ENCODE measurements at regions not wholly inside any gene's neighbourhood (a gene's known extent, or its start where the extent isn't known, plus 50 kb on each side); places are given as distances from the start of the nearest gene placed in this dataset.

DNA sequence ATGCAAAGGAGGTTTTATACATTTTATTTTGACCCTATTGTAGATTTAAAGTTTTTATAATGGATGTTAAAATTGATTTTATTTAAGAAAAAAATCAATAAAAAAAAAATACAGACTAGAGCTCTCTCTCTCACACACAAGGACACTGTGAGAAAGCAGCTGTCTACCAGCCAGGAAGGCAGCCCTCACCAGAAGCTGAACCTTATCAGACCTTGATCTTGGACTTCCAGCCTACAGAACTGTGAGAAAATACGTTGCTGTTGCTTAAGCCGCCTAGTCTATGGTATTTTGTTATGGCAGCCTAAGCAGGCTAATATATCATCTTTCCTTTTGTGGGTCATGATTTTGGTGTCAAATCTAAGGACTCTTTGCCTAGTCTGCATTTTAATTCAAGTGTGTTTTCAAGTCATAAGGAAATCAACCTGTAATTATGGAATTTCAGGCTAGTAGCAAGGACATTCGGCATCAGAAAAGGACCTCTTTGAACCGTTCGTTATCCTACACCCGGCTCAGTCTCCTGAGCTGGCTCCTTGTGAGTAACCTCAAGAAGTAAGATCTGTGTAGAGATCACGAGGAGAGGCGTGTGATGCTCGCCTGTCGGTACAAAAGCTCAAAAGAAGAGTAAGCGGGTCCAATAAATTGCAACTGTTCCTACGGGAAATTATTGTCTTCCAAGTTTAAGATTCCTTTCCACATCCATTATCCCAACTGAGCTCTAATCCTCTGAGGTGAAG lies 98.2 kb downstream of the PDCL3 start:
- no peak for DNase-seq

DNA sequence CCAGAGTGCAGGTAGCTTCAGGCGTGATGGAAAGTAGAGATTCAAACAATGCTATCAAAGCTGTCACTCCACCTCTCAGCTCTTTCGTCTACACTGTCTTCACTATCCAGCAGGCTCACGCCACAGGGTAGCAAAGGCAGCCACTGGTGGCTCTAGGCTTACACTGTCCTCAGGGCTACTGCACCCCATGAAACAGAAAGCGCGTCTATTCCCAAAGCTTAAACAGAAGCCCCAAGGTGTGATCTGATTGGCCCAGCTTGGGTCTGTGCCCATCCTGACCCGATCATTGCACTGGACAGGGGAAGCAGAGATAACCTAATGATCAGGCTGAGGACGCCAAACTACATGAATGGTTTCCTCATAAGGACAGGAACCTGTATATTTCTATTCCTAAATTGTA lies 100.1 kb downstream of the PDCL3 start:
- DNase-seq, result no peak

GRCh38 chr2:100664021-100664755 lies 101.4 kb downstream of the PDCL3 start:
- no peak for DNase-seq

GRCh38 chr2:100664756-100665101 lies 101.9 kb downstream of the PDCL3 start:
- no peak for DNase-seq

DNA sequence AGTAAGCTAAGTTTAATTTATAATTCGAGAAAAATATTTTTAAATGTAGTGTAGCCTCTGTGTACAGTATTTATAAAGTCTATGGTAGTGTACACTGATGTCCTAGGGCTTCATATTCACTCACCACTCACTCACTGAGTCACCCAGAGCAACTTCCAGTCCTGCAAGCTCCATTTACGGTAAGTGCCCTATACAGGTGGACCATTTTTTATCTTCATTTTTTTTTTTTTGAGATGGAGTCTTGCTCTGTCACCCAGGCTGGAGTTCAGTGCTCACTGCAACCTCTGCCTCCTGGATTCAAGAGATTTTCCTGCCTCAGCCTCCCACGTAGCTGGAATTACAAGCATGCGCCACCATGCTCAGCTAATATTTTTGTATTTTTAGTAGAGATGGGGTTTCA lies 104.2 kb downstream of the PDCL3 start:
- DNase-seq, result no peak

DNA sequence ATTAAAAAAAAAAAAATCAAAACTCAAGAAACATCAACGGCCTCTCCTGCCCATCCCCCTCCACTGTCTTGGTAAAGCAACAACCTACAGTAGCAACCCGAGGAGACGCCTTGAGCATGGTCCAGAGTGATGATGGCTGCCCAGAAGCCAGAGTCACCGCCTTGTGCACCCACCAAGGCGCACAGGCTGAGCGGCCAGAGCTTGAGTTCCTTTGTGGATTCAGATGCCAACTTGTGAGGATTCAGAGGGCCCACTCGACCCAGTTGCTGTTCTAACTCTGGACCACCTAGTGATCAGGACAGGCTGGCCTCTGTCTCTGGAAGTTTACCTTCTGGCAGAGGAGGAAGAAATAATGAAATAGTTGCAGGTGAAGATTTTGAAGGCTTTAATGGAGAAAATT lies 105.0 kb downstream of the PDCL3 start:
- no peak for DNase-seq

DNA sequence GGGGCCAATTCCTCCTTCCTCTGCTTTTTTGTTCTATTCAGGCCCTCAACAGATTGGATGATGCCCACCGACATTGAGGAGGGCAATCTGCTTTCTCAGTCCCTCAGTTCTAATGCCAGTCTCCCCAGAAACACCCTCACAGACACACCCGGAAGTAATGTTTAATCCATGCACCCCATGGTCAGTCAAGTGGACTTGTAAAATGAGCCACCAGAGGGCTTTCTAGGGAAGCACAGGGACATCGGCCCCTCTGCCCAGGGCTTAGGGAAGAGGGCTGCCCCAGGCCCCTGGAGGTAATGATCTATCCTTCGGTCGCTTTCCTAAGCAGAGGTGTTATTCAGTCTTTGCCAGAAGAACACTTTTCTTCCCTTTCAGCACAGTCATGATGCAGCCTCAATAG lies 107.4 kb downstream of the PDCL3 start:
- no peak for DNase-seq

GRCh38 chr2:100673115-100673514 lies 110.3 kb downstream of the PDCL3 start:
- DNase-seq, result no peak

GRCh38 chr2:100673691-100674485 lies 111.1 kb downstream of the PDCL3 start:
- DNase-seq, result no peak

GRCh38 chr2:100674666-100675065 lies 111.9 kb downstream of the PDCL3 start:
- no peak for DNase-seq

DNA sequence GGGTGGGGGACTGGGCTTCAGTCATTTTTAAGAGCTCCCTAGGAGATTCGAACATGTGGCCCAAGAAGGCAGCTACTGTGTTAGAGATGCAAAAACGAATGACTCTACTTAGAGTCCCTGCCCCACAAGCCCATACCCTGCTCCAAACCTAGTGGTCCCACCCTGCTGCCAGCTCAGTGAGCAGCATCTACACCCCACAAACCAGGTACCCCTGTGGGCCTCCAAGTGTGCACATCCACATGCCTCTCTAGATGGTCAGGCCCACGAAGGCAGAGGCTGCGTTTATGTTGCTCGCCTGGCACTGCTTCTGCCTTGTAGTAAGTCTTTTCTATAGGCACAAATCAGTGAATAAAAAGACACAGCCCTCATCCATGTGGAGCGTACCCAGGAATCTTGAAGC lies 112.6 kb downstream of the PDCL3 start:
- DNase-seq, result no peak

- DNase-seq, result no peak
These were observed 113.1 kb downstream of the PDCL3 start for GRCh38 chr2:100675855-100676254.

DNA sequence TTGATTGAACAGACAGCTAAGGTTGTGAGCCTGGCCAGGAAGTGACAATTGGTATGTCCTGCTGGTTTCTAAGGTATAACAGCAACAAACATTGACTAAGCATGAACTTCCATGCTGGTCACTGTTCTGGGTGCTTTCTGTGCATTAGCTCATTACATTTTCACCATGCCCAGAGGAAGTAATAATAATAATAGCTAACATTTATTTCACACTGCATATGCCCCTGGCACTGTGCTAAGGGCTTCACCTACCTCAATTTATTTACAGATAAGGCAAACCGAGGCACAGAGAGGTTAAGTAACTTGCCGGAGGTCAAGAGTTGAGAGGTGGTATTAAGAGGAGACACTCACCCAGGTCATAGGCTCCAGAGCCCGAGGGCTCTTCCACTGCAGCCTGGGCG lies 113.6 kb downstream of the PDCL3 start:
- DNase-seq, result no peak

GRCh38 chr2:100677611-100678185 lies 114.9 kb downstream of the PDCL3 start:
- no peak for DNase-seq

GRCh38 chr2:100679211-100679610 lies 116.4 kb downstream of the PDCL3 start:
- no peak for DNase-seq

DNA sequence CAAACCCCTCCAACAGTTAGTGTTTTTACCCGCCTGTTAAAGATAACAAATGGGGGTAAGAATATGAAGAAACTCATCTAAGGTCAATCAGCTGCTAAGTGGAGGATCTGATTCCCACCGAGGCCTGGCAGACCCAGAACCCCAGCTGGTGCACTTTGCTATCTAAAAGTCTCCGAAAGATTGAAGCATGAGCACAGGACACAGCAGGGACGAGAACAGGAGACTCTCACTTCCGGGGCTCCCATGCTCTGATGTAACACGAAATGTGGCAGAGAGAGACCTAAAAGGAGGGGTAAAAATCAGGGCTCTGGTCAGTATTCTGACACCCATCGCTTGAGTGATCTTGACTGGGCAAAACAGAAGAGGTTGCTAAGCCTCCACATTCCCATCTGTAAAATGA lies 119.7 kb downstream of the PDCL3 start:
- no peak for DNase-seq

GRCh38 chr2:100683231-100683630 lies 120.4 kb downstream of the PDCL3 start:
- no peak for DNase-seq

DNA sequence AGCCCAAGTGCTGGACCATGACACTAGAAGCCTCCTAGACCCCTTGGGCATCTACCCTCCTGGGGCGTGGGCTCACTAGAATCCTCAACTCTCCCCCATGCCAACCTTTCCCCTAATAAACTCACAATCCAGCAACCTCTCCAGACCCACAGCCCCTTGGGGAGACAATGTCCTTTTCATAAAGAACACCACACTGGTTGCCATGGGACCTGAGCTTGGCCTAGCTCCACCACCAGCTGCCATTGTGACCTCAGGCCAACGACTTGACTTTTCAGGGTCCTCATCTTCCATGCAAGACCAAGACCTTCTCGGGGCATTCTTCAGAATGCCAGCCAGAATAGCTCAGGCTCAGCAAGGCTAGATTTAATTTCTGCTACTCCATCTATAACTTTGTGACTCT lies 128.1 kb upstream of the NPAS2 start:
- no peak for DNase-seq

GRCh38 chr2:100692381-100692780 lies 127.6 kb upstream of the NPAS2 start:
- no peak for DNase-seq

DNA sequence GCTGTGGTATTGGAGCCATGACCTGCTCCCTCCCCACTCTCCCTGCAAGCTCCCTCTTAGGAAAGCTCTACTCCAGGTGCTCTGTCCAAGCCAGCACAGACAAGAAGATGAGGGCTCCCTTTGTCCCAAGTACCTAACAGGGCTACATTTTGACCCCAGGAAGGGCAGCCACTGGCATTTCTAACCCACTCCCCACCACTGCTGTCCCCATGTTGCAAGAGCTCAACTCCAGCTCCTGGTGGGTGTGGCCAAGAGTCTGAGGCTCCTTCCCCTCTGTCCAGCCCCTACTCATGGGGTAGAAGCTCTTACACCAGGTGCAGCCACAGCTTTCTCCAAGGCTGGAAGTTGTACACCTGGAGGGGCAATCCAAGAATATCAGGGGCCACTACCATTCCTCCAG lies 127.0 kb upstream of the NPAS2 start:
- no peak for DNase-seq

- no peak for DNase-seq
These were observed 120.8 kb upstream of the NPAS2 start for GRCh38 chr2:100699131-100699530.

DNA sequence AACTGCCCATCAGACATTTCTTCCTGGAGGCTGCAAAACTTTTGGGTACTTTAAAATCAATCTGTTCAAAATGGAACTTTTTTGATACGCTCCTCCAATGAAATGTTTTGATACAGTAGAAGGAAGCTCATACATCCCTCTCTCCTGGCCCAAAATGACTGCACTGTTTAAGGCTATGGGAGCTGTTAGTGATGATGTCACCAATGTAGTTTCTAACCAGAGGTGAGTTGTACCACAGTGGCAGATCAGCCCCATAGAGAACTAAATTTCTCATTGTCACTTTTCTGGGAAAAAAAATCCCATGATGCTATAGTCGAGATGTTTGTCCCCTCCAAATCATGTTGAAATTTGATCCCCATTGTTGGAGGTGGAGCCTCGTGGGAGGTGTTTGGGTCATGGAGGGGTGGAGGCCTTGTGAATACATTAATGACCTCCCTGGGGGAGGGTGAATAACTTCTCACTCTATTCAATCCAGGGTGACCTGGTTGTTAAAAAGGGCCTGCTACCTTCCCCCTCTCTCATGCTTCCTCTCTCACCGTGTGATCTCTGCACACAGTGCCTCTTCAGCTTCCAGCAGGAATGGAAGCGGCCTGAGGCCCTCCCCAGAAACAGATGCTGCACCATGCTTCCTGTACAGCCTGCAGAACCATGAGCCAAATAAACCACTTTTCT lies 117.4 kb upstream of the NPAS2 start:
- no peak for DNase-seq

DNA sequence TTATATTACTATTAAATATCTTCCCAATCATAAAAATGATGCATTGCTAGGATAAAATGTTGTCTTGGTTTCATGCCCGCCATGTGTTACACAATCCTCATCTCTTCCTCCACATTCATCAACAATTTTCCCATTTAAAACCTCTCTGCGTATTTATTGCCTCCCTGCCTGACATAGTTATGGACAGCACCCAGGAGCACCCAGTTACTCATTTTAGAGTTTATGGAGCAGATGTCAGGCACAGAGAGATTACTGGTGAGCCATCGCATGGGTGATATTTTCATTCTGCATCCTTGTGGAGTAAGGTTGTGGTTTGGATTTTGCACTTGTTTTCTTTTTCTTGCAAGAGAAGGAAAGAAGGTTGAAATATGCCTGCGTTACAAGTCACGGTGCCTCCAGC lies 116.7 kb upstream of the NPAS2 start:
- no peak for DNase-seq

Data from right kidney (tissue), 1 donor.